BJ (cell line): ENCODE measurements at regions not wholly inside any gene's neighbourhood (a gene's known extent, or its start where the extent isn't known, plus 50 kb on each side); places are given as distances from the start of the nearest gene placed in this dataset.

Experiments
- CTCF ChIA-PET: fragments of 350-600 bp; formaldehyde crosslinking; extraction: SDS; loops from one replicate; lab custom pipeline; 2021; ENCODE audit warnings: antibody characterized with exemption, inconsistent platforms; lab: Yijun Ruan, JAX
- POLR2A ChIA-PET: fragments of 300-600 bp; sonication (Branson Sonifier 250); formaldehyde crosslinking; extraction: SDS; loops from one replicate; lab custom pipeline; 2021; ENCODE audit warnings: antibody characterized with exemption; lab: Charles Lee
- DNase-seq: peaks from one replicate; pipeline ENCODE4 v3.0.0-alpha.2; 2011; ENCODE audit warnings: low read depth
- H3K27me3 ChIP-seq: 2 replicates; pipeline ENCODE4 v1.6.0; 2011; ENCODE audit warnings: low read length; ENCODE audit not compliant: control insufficient read depth, insufficient read depth
- H3K36me3 ChIP-seq: 2 replicates; pipeline ENCODE4 v1.5.1; 2011; ENCODE audit warnings: low read length; ENCODE audit not compliant: control insufficient read depth, insufficient read depth
- H3K4me3 ChIP-seq: 2 replicates; pipeline ENCODE4 v1.5.1; 2011; ENCODE audit warnings: low read depth, mild to moderate bottlenecking, control low read depth, low read length
- CTCF ChIP-seq: IDR thresholded peaks from 2 replicates; pipeline ENCODE4 v1.5.1; 2011; ENCODE audit warnings: low read depth, mild to moderate bottlenecking, control low read depth, inconsistent platforms, low read length, moderate library complexity; ENCODE audit not compliant: insufficient read depth

GRCh38 chr3:43783987-43784639 lies 93.4 kb downstream of the ABHD5 start:
- POLR2A ChIA-PET = no interaction called here
- CTCF ChIA-PET = interaction anchor here (1.9 kb wide), 1 partner anchor 15 kb away, joined by 5 read pairs; no protein-coding TSS in a partner anchor
- no peak for DNase-seq
- Histone ChIP-seq H3K36me3 (no peaks in the 10 kb centered on the region), H3K27me3 (peaks cover 3% of the 10 kb centered on the region), H3K4me3 (no peak overlapping the region)
- TF ChIP-seq CTCF = no peak

GRCh38 chr3:43784640-43785011 lies 93.9 kb downstream of the ABHD5 start:
- H3K27me3 ChIP-seq = peaks cover 3% of the 10 kb centered on the region
- no peaks in the 10 kb centered on the region for H3K36me3 ChIP-seq
- CTCF ChIA-PET = interaction anchor here (1.9 kb wide), 1 partner anchor 16 kb away, joined by 5 read pairs; no protein-coding TSS in a partner anchor
- POLR2A ChIA-PET = no interaction called here
- DNase-seq = no peak
- TF ChIP-seq CTCF = no peak
- H3K4me3 ChIP-seq = no peak overlapping the region

GRCh38 chr3:43785551-43785950 lies 94.8 kb downstream of the ABHD5 start:
- POLR2A ChIA-PET = no interaction called here
- TF ChIP-seq CTCF = no peak
- H3K4me3 ChIP-seq = no peak overlapping the region
- no peak for DNase-seq
- CTCF ChIA-PET = interaction anchor here (1.9 kb wide), 1 partner anchor 17 kb away, joined by 5 read pairs; no protein-coding TSS in a partner anchor
- no peaks in the 10 kb centered on the region for H3K36me3 ChIP-seq
- peaks cover 2% of the 10 kb centered on the region for H3K27me3 ChIP-seq

GRCh38 chr3:43786102-43786501 lies 95.4 kb downstream of the ABHD5 start:
- POLR2A ChIA-PET = no interaction called here
- DNase-seq = no peak
- peaks cover 2% of the 10 kb centered on the region for H3K27me3 ChIP-seq
- H3K4me3 ChIP-seq = no peak overlapping the region
- no peaks in the 10 kb centered on the region for H3K36me3 ChIP-seq
- no peak for TF ChIP-seq CTCF
- CTCF ChIA-PET = interaction anchor here (1.2 kb wide), 1 partner anchor 17 kb away, joined by 3 read pairs; no protein-coding TSS in a partner anchor

GRCh38 chr3:43786526-43787305 lies 96.0 kb downstream of the ABHD5 start:
- DNase-seq = no peak
- POLR2A ChIA-PET = no interaction called here
- Histone ChIP-seq H3K36me3 (no peaks in the 10 kb centered on the region), H3K4me3 (no peak overlapping the region), H3K27me3 (peaks cover 4% of the 10 kb centered on the region)
- CTCF ChIA-PET = interaction anchor here (1.0 to 1.2 kb wide), 2 partner anchors 11 to 17 kb away, joined by 3 read pairs; no protein-coding TSS in a partner anchor
- no peak for TF ChIP-seq CTCF
